T-cell (primary cell): ENCODE measurements at regions not wholly inside any gene's neighbourhood (a gene's known extent, or its start where the extent isn't known, plus 50 kb on each side); places are given as distances from the start of the nearest gene placed in this dataset.
"Not testable (repeated sequence)": the region's sequence is repeated elsewhere in the genome, so short reads cannot be mapped to it uniquely, and the experiment has no call there.

Experiments used
- ATAC-seq, 4 experiments: fragments of 200-7000 bp in 3 of 4; fragments of 150-1000 bp in 1 of 4; cut with Tn5 transposase; replicated peaks in 1 of 4; 1 replicate in 3 of 4; 2 replicates in 1 of 4; pipeline ENCODE4 v1.10.0; 2021; ENCODE audit warnings: moderate library complexity in 3 of 4, mild to moderate bottlenecking in 2 of 4, moderate number of reproducible peaks in 1 of 4
- CTCF ChIA-PET, 2 donors: fragments of 300-600 bp; sonication (Branson Sonifier 250); formaldehyde crosslinking; loops; one replicate each; lab custom pipeline; 2022; ENCODE audit warnings: antibody characterized with exemption in 2 of 2; lab: Charles Lee
- POLR2A ChIA-PET, 2 donors: fragments of 300-600 bp; sonication (Branson Sonifier 250); formaldehyde crosslinking; loops; one replicate each; lab custom pipeline; 2022; ENCODE audit warnings: antibody characterized with exemption in 2 of 2; lab: Charles Lee
- DNase-seq, 35 experiments: peaks; one replicate each; pipeline versions ENCODE4 v3.0.0 to v3.0.0-alpha.2; 2013 to 2023
- H3K27ac ChIP-seq: one replicate; pipeline ENCODE4 v1.5.1; 2013; ENCODE audit warnings: low read length
- H3K27me3 ChIP-seq, 2 experiments: replicated peaks in 1 of 2; 1 replicate in 1 of 2; 2 replicates in 1 of 2; pipeline versions ENCODE4 v1.6.1 to v1.7.0; 2013; ENCODE audit warnings: low read length in 1 of 2, mixed read lengths in 1 of 2; ENCODE audit not compliant: control insufficient read depth in 2 of 2, insufficient read depth in 2 of 2; ENCODE audit errors: extremely low read depth in 1 of 2
- H3K36me3 ChIP-seq, 2 donors: 1 replicate in 1 of 2; 2 replicates in 1 of 2; pipeline versions ENCODE4 v1.6.1 to v1.7.0; 2013; ENCODE audit warnings: low read length in 1 of 2; ENCODE audit not compliant: control insufficient read depth in 2 of 2, insufficient read depth in 1 of 2; ENCODE audit errors: extremely low read depth in 1 of 2
- H3K4me1 ChIP-seq, 2 experiments: 1 replicate in 1 of 2; 2 replicates in 1 of 2; pipeline versions ENCODE4 v1.6.1 to v1.7.0; 2013; ENCODE audit warnings: low read length in 2 of 2, mixed read lengths in 1 of 2; ENCODE audit not compliant: insufficient read depth in 2 of 2, control insufficient read depth in 1 of 2; ENCODE audit errors: extremely low read depth in 1 of 2
- H3K4me3 ChIP-seq, 2 donors: 1 replicate in 1 of 2; 2 replicates in 1 of 2; pipeline versions ENCODE4 v1.5.1 to v1.7.0; 2013; ENCODE audit warnings: mild to moderate bottlenecking in 2 of 2, low read length in 1 of 2, moderate library complexity in 1 of 2; ENCODE audit not compliant: control insufficient read depth in 1 of 2; ENCODE audit errors: extremely low read depth in 1 of 2
- H3K9me3 ChIP-seq: 2 replicates; pipeline ENCODE4 v1.7.0; 2013
- H3K27ac Mint-ChIP-seq, 2 donors: one replicate each; pipeline ENCODE4 v1.8.0; 2020 to 2021; ENCODE audit warnings: mild to moderate bottlenecking in 2 of 2, mixed read lengths in 2 of 2
- H3K27me3 Mint-ChIP-seq, 2 donors: one replicate each; pipeline ENCODE4 v1.8.0; 2021 to 2022; ENCODE audit warnings: mixed read lengths in 2 of 2
- H3K36me3 Mint-ChIP-seq: one replicate; pipeline ENCODE4 v1.8.0; 2021; ENCODE audit warnings: mixed read lengths
- H3K4me1 Mint-ChIP-seq, 3 donors: one replicate each; pipeline ENCODE4 v1.8.0; 2020 to 2022; ENCODE audit warnings: mixed read lengths in 3 of 3, mild to moderate bottlenecking in 1 of 3
- H3K4me3 Mint-ChIP-seq, 3 donors: one replicate each; pipeline ENCODE4 v1.8.0; 2020 to 2022; ENCODE audit warnings: mild to moderate bottlenecking in 3 of 3, mixed read lengths in 3 of 3, moderate library complexity in 3 of 3
- H3K9me3 Mint-ChIP-seq, 3 donors: one replicate each; pipeline ENCODE4 v1.8.0; 2020 to 2022; ENCODE audit warnings: mixed read lengths in 3 of 3
- WGBS: methylation state at CpG from one replicate; pipeline ENCODE4 v1.1.5; 2013; ENCODE audit warnings: missing lambda C conversion rate; ENCODE audit not compliant: insufficient coverage; 5-methylcytosine and 5-hydroxymethylcytosine counted together

DNA sequence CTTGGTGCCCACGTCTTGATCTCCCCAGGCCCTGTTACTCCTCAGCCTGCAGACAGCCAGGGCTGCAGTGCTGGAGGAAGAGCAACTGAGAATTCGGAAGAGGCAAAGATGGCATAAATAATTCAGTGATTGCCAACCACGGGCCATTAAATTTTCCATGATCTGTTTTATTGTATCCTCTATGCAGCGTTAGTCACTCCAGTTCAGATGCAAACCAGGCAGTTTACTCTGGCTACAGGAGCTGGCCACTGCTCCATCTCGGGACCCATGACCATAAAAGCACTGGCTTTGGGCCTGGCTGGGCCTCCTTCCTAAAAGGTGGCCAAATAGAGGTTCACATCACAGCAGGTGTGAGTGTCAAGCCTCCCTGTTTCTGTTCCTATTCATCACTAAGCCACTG is 137.6 kb upstream of the TLE3 start:
- H3K4me1 Mint-ChIP-seq: peaks cover 13 to 24% (median 17%) of the 10 kb centered on the region in 3 donors
- Histone ChIP-seq H3K27me3 (no peaks in the 10 kb centered on the region), H3K27ac (no peak overlapping the region), H3K4me1 (peaks cover 5 to 10% of the 10 kb centered on the region in 2 experiments), H3K9me3 (peaks cover 4% of the 10 kb centered on the region), H3K36me3 (no peaks in the 10 kb centered on the region), H3K4me3 (no peak overlapping the region)
- H3K9me3 Mint-ChIP-seq: peaks cover 8 to 20% (median 11%) of the 10 kb centered on the region in 3 donors
- WGBS: 98% methylated on average over 5 of the region's 5 CpGs
- peaks cover 0 to 4% of the 10 kb centered on the region in 2 donors for H3K27me3 Mint-ChIP-seq
- no peak for ATAC-seq
- no peak overlapping the region for H3K27ac Mint-ChIP-seq
- POLR2A ChIA-PET: no interaction called here
- CTCF ChIA-PET: interaction anchor here in 1 of 2 donors (0.6 kb wide), 1 partner anchor 1094 kb away, joined by 4 read pairs; no protein-coding TSS in a partner anchor
- DNase-seq: no peak
- no peak overlapping the region for H3K4me3 Mint-ChIP-seq
- peaks cover 13% of the 10 kb centered on the region for H3K36me3 Mint-ChIP-seq

DNA sequence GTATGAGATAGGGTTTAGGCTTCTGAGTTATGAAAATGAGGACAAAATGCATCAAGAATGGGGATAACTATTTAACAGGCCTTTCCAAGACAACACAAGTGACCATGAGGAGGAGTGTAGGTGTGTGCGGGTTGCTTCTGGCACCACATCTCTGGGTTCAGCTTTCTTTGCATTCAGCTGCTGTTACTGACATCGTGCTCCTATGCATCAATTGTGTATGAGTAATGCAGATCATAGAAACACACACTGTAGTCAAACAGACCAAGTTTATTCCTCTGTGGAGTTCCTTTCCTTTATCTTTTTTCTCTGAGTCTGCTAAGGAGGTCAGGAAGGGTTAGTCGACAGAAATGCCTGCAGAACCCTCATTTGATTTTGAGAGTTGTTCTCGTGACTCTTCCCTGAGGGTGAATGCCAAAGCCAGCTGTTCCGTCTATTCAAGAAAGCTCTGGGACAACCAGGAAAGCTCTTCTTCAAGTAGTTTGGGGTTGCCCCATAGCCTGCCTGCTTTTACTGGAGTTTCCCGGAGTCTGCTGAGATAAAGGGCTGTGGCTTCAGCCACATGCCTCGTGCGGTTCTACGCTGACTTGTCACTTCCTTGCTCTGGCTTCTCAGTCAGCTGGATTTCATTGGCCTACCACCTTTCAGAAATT is 136.7 kb upstream of the TLE3 start:
- 55% methylated on average over 7 of the region's 9 CpGs for WGBS
- ChIA-PET POLR2A (interaction anchor here in 1 of 2 donors (0.6 kb wide), 1 partner anchor 218 kb away, joined by 5 read pairs; no protein-coding TSS in a partner anchor), CTCF (no interaction called here)
- Histone ChIP-seq H3K27me3 (no peaks in the 10 kb centered on the region), H3K36me3 (no peaks in the 10 kb centered on the region), H3K27ac (no peak overlapping the region), H3K9me3 (peaks cover 4% of the 10 kb centered on the region), H3K4me3 (no peak overlapping the region), H3K4me1 (peaks cover 5 to 10% of the 10 kb centered on the region in 2 experiments)
- Mint-ChIP-seq H3K9me3 (peaks cover 11 to 27% (median 13%) of the 10 kb centered on the region in 3 donors), H3K4me3 (no peak overlapping the region), H3K27me3 (peaks cover 0 to 4% of the 10 kb centered on the region in 2 donors), H3K36me3 (peaks cover 16% of the 10 kb centered on the region), H3K4me1 (peaks cover 13 to 23% (median 17%) of the 10 kb centered on the region in 3 donors), H3K27ac (no peak overlapping the region)
- DNase-seq (peak in 2 of 35 experiments; percentile 19 to 35), ATAC-seq (peak in 3 of 4 experiments; percentile 47 to 86 (median 48))

DNA sequence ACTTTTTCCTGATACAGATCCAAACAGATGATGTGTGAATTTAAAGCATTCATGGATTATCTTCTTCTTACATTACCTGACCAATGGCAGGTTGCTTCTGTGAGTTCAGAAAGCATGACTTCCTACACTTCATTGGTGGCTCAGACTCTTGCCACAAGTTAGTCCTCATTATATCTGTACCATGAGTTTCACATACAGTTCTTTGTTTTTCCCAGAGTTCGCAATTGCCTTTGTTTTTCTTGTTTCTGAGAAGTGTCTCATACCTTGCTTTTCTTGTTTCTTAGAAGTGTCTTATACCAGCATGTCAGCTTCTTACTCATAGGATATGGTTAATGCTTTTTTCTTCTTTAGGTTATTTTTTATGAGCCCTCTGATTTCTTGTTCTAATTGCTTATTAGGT is 133.8 kb upstream of the TLE3 start:
- Mint-ChIP-seq H3K9me3 (peaks cover 11 to 32% (median 18%) of the 10 kb centered on the region in 3 donors), H3K36me3 (peaks cover 16% of the 10 kb centered on the region), H3K4me1 (peaks cover 10 to 12% (median 12%) of the 10 kb centered on the region in 3 donors), H3K27me3 (peaks cover 0 to 4% of the 10 kb centered on the region in 2 donors), H3K4me3 (no peak overlapping the region), H3K27ac (peak overlapping the region in 1 of 2 donors; percentile 1)
- Histone ChIP-seq H3K36me3 (no peaks in the 10 kb centered on the region), H3K4me3 (no peak overlapping the region), H3K4me1 (peaks cover 5 to 10% of the 10 kb centered on the region in 2 experiments), H3K9me3 (peaks cover 4% of the 10 kb centered on the region), H3K27me3 (no peaks in the 10 kb centered on the region), H3K27ac (no peak overlapping the region)
- ChIA-PET POLR2A (no interaction called here), CTCF (no interaction called here)
- no peak for DNase-seq
- no peak for ATAC-seq
- no CpG with 5 or more reads among the region's 1 CpG for WGBS

DNA sequence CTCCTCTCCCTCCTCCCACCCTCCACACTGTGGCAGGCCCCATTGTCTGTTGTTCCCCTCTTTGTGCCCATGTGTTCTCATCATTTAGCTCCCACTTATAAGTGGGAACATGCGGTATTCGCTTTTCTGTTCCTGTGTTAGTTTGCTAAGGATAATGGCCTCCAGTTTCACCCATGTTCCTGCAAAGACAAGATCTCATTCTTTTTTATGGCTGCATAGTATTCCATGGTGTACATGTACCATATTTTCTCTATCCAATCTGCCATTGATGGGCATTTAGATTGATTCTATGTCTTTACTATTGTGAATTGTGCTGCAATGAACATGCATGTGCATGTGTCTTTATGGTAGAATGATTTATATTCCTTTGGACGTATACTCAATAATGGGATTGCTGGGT is 130.2 kb upstream of the TLE3 start:
- H3K4me3 Mint-ChIP-seq, CTCF ChIA-PET, H3K27me3 Mint-ChIP-seq, H3K27ac Mint-ChIP-seq, H3K27me3 ChIP-seq, H3K36me3 ChIP-seq, H3K9me3 ChIP-seq, H3K4me1 ChIP-seq, H3K4me3 ChIP-seq, H3K27ac ChIP-seq, DNase-seq, POLR2A ChIA-PET, ATAC-seq: not testable (repeated sequence)
- Mint-ChIP-seq H3K36me3 (peaks cover 16% of the 10 kb centered on the region), H3K4me1 (peaks cover 6 to 11% (median 8%) of the 10 kb centered on the region in 3 donors), H3K9me3 (peaks cover 11 to 27% (median 18%) of the 10 kb centered on the region in 3 donors)
- no CpG with 5 or more reads among the region's 3 CpGs for WGBS

DNA sequence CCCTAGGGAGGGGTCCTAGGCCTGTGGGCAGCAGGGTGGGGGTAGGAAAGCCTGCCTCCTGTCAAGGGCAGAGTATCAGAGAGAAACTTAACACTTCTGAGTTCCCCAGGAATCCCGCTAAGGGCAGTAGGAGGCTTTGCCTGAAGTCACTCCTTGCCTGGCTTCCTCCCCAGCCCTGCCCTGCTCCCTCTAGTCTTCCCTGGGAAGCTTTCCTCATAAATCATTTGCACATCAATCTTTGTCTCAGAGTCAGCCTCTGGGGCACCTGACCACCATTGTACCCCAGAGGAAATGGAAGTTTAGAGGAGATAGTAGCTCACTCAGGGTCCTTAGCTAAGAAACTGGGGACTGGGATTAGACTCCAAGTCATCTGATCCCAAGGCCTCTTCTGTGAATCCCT is 129.4 kb upstream of the TLE3 start:
- 100% methylated on average over 1 of the region's 1 CpG for WGBS
- CTCF ChIA-PET: no interaction called here
- H3K9me3 Mint-ChIP-seq: peaks cover 8 to 21% (median 17%) of the 10 kb centered on the region in 3 donors

DNA sequence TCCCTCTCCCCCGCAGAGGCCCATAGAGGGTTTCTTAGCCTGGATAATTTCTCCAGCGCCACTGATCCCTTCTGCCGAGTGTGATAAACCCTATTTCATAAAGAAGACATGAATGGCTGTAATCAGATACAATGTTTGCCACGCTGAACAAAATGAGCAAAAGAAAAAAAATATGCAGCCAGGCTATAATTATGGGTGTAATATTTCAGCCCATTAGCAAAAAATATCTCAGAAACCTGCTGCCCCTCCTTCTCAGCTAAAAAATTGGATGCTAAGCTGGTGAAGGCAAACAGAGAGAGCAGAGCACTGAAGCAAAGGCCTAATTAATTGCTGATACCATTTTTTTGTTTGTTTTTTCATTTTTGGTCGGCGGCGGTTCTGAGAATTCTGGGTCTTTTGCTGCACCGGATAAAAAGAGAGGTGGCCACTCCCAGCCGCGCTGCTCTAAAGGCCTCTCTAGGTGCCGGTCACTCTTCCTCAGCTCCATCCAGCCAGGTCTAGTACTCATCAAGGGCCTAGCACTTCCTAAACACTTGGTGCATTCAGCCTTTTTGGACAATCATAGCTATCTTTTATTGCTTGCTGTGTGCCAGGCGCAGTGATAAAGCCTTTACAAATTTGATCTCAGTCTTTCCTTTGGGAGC is 128.7 kb upstream of the TLE3 start:
- ATAC-seq (no peak), DNase-seq (no peak)
- Histone ChIP-seq H3K4me1 (no peaks in the 10 kb centered on the region), H3K27me3 (no peaks in the 10 kb centered on the region), H3K36me3 (no peaks in the 10 kb centered on the region), H3K9me3 (peaks cover 2% of the 10 kb centered on the region), H3K27ac (no peak overlapping the region), H3K4me3 (no peak overlapping the region)
- POLR2A ChIA-PET: no interaction called here
- Mint-ChIP-seq H3K9me3 (peaks cover 1 to 14% (median 11%) of the 10 kb centered on the region in 3 donors), H3K4me1 (peaks cover 6 to 15% (median 10%) of the 10 kb centered on the region in 3 donors), H3K4me3 (no peak overlapping the region), H3K36me3 (peaks cover 5% of the 10 kb centered on the region), H3K27me3 (no peaks in the 10 kb centered on the region), H3K27ac (no peak overlapping the region)
- CTCF ChIA-PET: no interaction called here
- 90% methylated on average over 8 of the region's 12 CpGs for WGBS

More for the DNA sequence above, 129.4 kb upstream of the TLE3 start:
- peaks cover 4% of the 10 kb centered on the region for H3K9me3 ChIP-seq
- H3K4me3 Mint-ChIP-seq: no peak overlapping the region
- no peak overlapping the region for H3K4me3 ChIP-seq
- no peak overlapping the region for H3K27ac Mint-ChIP-seq
- H3K4me1 Mint-ChIP-seq: peaks cover 6 to 15% (median 10%) of the 10 kb centered on the region in 3 donors
- no peaks in the 10 kb centered on the region for H3K4me1 ChIP-seq
- H3K36me3 ChIP-seq: no peaks in the 10 kb centered on the region
- peak in 1 of 35 experiments; percentile 8 for DNase-seq
- H3K27me3 ChIP-seq: no peaks in the 10 kb centered on the region
- peaks cover 12% of the 10 kb centered on the region for H3K36me3 Mint-ChIP-seq
- H3K27ac ChIP-seq: no peak overlapping the region
- no peak for ATAC-seq
- H3K27me3 Mint-ChIP-seq: no peaks in the 10 kb centered on the region
- POLR2A ChIA-PET: no interaction called here
